ENCODE measurements at regions not wholly inside any gene's neighbourhood (a gene's known extent, or its start where the extent isn't known, plus 50 kb on each side); places are given as distances from the start of the nearest gene placed in this dataset.

GRCh38 chr3:5401002-5401401 is 213.5 kb downstream of the EDEM1 start:
- TF ChIP-seq CTCF (conservative IDR thresholded peaks at IDR 0.05; ENCODE audit: low read length) (no peak), EZH2phosphoT487 (IDR thresholded peaks at IDR 0.05; ENCODE audit: borderline replicate concordance, low read depth, low read length) (no peak)

All from OCI-LY7 (cell line).